CD8-positive, alpha-beta memory T cell (primary cell): ENCODE measurements at regions not wholly inside any gene's neighbourhood (a gene's known extent, or its start where the extent isn't known, plus 50 kb on each side); places are given as distances from the start of the nearest gene placed in this dataset.
"Not testable (repeated sequence)": the region's sequence is repeated elsewhere in the genome, so short reads cannot be mapped to it uniquely, and the experiment has no call there.

Experiments
- CTCF ChIA-PET: fragments of 350-600 bp; sonication (Branson Sonifier 250); formaldehyde crosslinking; loops from one replicate; lab custom pipeline; 2021; ENCODE audit warnings: antibody characterized with exemption; lab: Charles Lee
- POLR2A ChIA-PET: fragments of 350-600 bp; sonication (Branson Sonifier 250); formaldehyde crosslinking; loops from one replicate; lab custom pipeline; 2021; ENCODE audit warnings: antibody characterized with exemption; lab: Charles Lee
- DNase-seq, 5 donors: peaks; one replicate each; pipeline versions ENCODE4 v3.0.0 to v3.0.0-alpha.2; 2020 to 2022; ENCODE audit warnings: mixed read lengths in 1 of 5
- H3K27ac ChIP-seq: one replicate; pipeline ENCODE4 v1.7.0; 2013; ENCODE audit warnings: low read depth, mild to moderate bottlenecking, low read length, moderate library complexity
- H3K27me3 ChIP-seq: 2 replicates; pipeline ENCODE4 v1.7.0; 2013; ENCODE audit warnings: low read length, mild to moderate bottlenecking; ENCODE audit not compliant: insufficient read depth, poor library complexity, severe bottlenecking
- H3K36me3 ChIP-seq: 2 replicates; pipeline ENCODE4 v1.7.0; 2013; ENCODE audit warnings: mild to moderate bottlenecking, low read length, moderate library complexity; ENCODE audit not compliant: insufficient read depth
- H3K4me1 ChIP-seq: 2 replicates; pipeline ENCODE4 v1.7.0; 2013; ENCODE audit warnings: mild to moderate bottlenecking, low read length, moderate library complexity; ENCODE audit not compliant: insufficient read depth
- H3K4me3 ChIP-seq: 2 replicates; pipeline ENCODE4 v1.7.0; 2013; ENCODE audit warnings: mild to moderate bottlenecking, low read length
- H3K9me3 ChIP-seq: 2 replicates; pipeline ENCODE4 v1.7.0; 2013; ENCODE audit warnings: mild to moderate bottlenecking, low read length
- H3K27ac Mint-ChIP-seq, 8 donors: one replicate each; pipeline ENCODE4 v1.8.0; 2020 to 2021; ENCODE audit warnings: mixed read lengths in 8 of 8, mild to moderate bottlenecking in 6 of 8, inconsistent platforms in 3 of 8, moderate library complexity in 3 of 8
- H3K27me3 Mint-ChIP-seq, 2 donors: one replicate each; pipeline ENCODE4 v1.8.0; 2020 to 2021; ENCODE audit warnings: mixed read lengths in 2 of 2, mild to moderate bottlenecking in 1 of 2, moderate library complexity in 1 of 2
- H3K36me3 Mint-ChIP-seq, 3 donors: one replicate each; pipeline ENCODE4 v1.8.0; 2020 to 2021; ENCODE audit warnings: mixed read lengths in 3 of 3, inconsistent platforms in 1 of 3, mild to moderate bottlenecking in 1 of 3
- H3K4me1 Mint-ChIP-seq, 3 donors: one replicate each; pipeline ENCODE4 v1.8.0; 2020 to 2021; ENCODE audit warnings: mixed read lengths in 3 of 3, inconsistent platforms in 1 of 3, mild to moderate bottlenecking in 1 of 3
- H3K4me3 Mint-ChIP-seq, 7 donors: one replicate each; pipeline ENCODE4 v1.8.0; 2020 to 2021; ENCODE audit warnings: mixed read lengths in 7 of 7, mild to moderate bottlenecking in 6 of 7, moderate library complexity in 4 of 7, inconsistent platforms in 2 of 7
- H3K9me3 Mint-ChIP-seq, 5 donors: one replicate each; pipeline ENCODE4 v1.8.0; 2020 to 2022; ENCODE audit warnings: mixed read lengths in 5 of 5, mild to moderate bottlenecking in 3 of 5, moderate library complexity in 2 of 5, inconsistent platforms in 1 of 5

- no peak overlapping the region for H3K4me3 Mint-ChIP-seq
- no peaks in the 10 kb centered on the region for H3K4me1 ChIP-seq
- POLR2A ChIA-PET = no interaction called here
These were observed 97.4 kb downstream of the EMB start for GRCh38 chr5:50343715-50344114.

GRCh38 chr5:50340757-50341156 is 100.3 kb downstream of the EMB start:
- DNase-seq = no peak
- Histone ChIP-seq H3K4me3 (no peak overlapping the region), H3K4me1 (no peaks in the 10 kb centered on the region), H3K9me3 (no peaks in the 10 kb centered on the region), H3K36me3 (no peaks in the 10 kb centered on the region), H3K27ac (no peak overlapping the region), H3K27me3 (no peaks in the 10 kb centered on the region)
- H3K9me3 Mint-ChIP-seq = peaks cover 0 to 3% (median 0%) of the 10 kb centered on the region in 5 donors
- H3K36me3 Mint-ChIP-seq = peaks cover 0 to 11% (median 2%) of the 10 kb centered on the region in 3 donors
- peak overlapping the region in 1 of 8 donors; percentile 33 for H3K27ac Mint-ChIP-seq
- H3K4me1 Mint-ChIP-seq = peaks cover 0 to 7% (median 0%) of the 10 kb centered on the region in 3 donors
- H3K27me3 Mint-ChIP-seq = no peaks in the 10 kb centered on the region
- H3K4me3 Mint-ChIP-seq = no peak overlapping the region
- POLR2A ChIA-PET = no interaction called here
- CTCF ChIA-PET = no interaction called here

More at GRCh38 chr5:50343715-50344114, 97.4 kb downstream of the EMB start:
- DNase-seq = no peak
- CTCF ChIA-PET = no interaction called here
- Histone ChIP-seq H3K36me3 (no peaks in the 10 kb centered on the region), H3K27me3 (no peaks in the 10 kb centered on the region), H3K4me3 (no peak overlapping the region), H3K9me3 (no peaks in the 10 kb centered on the region), H3K27ac (no peak overlapping the region)
- peak overlapping the region in 1 of 8 donors; percentile 67 for H3K27ac Mint-ChIP-seq
- H3K9me3 Mint-ChIP-seq = peaks cover 0 to 4% (median 0%) of the 10 kb centered on the region in 5 donors
- no peaks in the 10 kb centered on the region for H3K27me3 Mint-ChIP-seq
- peaks cover 0 to 7% (median 0%) of the 10 kb centered on the region in 3 donors for H3K4me1 Mint-ChIP-seq
- H3K36me3 Mint-ChIP-seq = peaks cover 0 to 3% (median 0%) of the 10 kb centered on the region in 3 donors

GRCh38 chr5:50330633-50331032 is 110.5 kb downstream of the EMB start:
- H3K27ac ChIP-seq, H3K4me1 ChIP-seq, H3K9me3 ChIP-seq, CTCF ChIA-PET, H3K36me3 ChIP-seq, H3K27me3 ChIP-seq, H3K27me3 Mint-ChIP-seq, POLR2A ChIA-PET, H3K4me3 Mint-ChIP-seq, H3K4me3 ChIP-seq, DNase-seq: not testable (repeated sequence)
- Mint-ChIP-seq H3K27ac (peak overlapping the region in 2 of 8 donors; percentile 51 to 58), H3K9me3 (peaks cover 4 to 37% (median 26%) of the 10 kb centered on the region in 5 donors), H3K4me1 (peaks cover 45 to 61% (median 51%) of the 10 kb centered on the region in 3 donors), H3K36me3 (peaks cover 5 to 51% (median 7%) of the 10 kb centered on the region in 3 donors)

- Histone ChIP-seq H3K27ac (no peak overlapping the region), H3K4me1 (peaks cover 6% of the 10 kb centered on the region), H3K36me3 (no peaks in the 10 kb centered on the region), H3K27me3 (no peaks in the 10 kb centered on the region), H3K4me3 (no peak overlapping the region), H3K9me3 (no peaks in the 10 kb centered on the region)
- Mint-ChIP-seq H3K9me3 (peaks cover 4 to 24% (median 20%) of the 10 kb centered on the region in 5 donors), H3K27me3 (no peaks in the 10 kb centered on the region), H3K4me3 (peak overlapping the region; percentile 32 to 86 (median 67)), H3K27ac (peak overlapping the region; percentile 47 to 94 (median 83)), H3K36me3 (peaks cover 3 to 34% (median 7%) of the 10 kb centered on the region in 3 donors), H3K4me1 (peaks cover 44 to 57% (median 52%) of the 10 kb centered on the region in 3 donors)
- ChIA-PET POLR2A (no interaction called here), CTCF (no interaction called here)
- peak in 1 of 5 donors; percentile 31 for DNase-seq
These were observed 112.8 kb downstream of the EMB start for GRCh38 chr5:50328193-50328729.

DNA sequence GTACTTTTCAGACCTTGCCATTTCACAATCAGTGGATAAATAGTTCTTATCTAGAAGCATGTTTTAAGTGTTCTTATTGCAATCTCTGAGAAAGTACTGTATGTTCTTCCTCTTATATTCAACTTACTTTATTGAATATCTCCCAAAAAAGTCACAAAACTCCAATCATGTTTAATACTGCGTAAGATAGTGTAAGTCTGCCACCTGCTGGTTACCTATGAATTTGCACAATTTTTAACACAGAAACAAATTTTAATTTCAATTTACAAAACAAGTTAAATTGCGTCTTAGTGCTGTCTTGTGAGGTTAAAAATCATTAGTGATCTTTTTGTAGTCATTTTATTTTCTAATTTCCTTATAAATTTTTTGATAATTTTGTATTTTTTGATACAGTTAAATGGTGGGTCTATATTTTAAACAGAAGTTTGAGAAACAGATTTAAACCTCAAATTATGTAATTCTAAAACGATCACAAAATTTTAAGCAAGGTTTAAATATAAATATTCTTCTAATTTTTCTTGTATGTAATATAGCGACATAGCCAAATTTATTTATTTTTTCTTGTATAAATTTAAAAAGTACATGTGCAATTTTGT is 115.8 kb downstream of the EMB start:
- Mint-ChIP-seq H3K4me3 (no peak overlapping the region), H3K27ac (no peak overlapping the region), H3K36me3 (peaks cover 0 to 13% (median 2%) of the 10 kb centered on the region in 3 donors), H3K4me1 (peaks cover 27 to 31% (median 31%) of the 10 kb centered on the region in 3 donors), H3K27me3 (no peaks in the 10 kb centered on the region), H3K9me3 (peaks cover 0 to 2% (median 0%) of the 10 kb centered on the region in 5 donors)
- POLR2A ChIA-PET = no interaction called here
- Histone ChIP-seq H3K27ac (no peak overlapping the region), H3K9me3 (no peaks in the 10 kb centered on the region), H3K27me3 (no peaks in the 10 kb centered on the region), H3K36me3 (no peaks in the 10 kb centered on the region), H3K4me3 (no peak overlapping the region), H3K4me1 (peaks cover 6% of the 10 kb centered on the region)
- CTCF ChIA-PET = no interaction called here
- DNase-seq = peak in 2 of 5 donors; percentile 14 to 16

DNA sequence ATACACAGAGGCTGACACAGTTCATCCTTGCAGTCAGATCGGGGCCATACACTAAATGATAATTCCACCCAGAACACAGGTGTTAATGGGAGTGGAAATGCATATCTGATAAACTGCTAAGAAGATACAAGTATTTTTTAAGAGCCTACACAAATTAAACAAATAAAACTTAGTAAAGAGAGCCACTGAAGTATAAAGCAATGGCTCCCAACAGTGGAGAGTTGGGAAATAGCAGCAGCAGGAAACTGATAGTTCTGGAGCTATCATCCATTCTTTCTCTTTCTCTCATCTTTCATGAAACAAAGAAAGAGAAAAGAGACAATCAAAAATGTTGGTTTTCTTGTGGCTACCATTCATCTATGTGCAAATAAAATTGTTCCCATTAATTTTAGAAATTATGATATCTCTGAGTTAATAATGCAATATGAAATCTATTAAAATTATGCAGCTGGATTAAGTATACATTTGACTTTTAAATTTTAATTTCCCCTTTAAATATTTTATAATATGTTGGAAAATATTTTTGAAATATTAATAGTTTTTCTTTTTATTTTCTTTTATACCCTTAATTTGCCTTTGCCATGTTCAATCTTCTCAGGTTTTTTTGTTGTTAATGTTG is 120.8 kb downstream of the EMB start:
- ChIA-PET CTCF (no interaction called here), POLR2A (no interaction called here)
- Histone ChIP-seq H3K4me3 (no peak overlapping the region), H3K4me1 (no peaks in the 10 kb centered on the region), H3K36me3 (no peaks in the 10 kb centered on the region), H3K9me3 (no peaks in the 10 kb centered on the region), H3K27me3 (no peaks in the 10 kb centered on the region), H3K27ac (no peak overlapping the region)
- DNase-seq = no peak
- Mint-ChIP-seq H3K4me1 (peaks cover 0 to 4% (median 2%) of the 10 kb centered on the region in 3 donors), H3K36me3 (peaks cover 0 to 17% (median 3%) of the 10 kb centered on the region in 3 donors), H3K4me3 (no peak overlapping the region), H3K9me3 (no peaks in the 10 kb centered on the region), H3K27ac (no peak overlapping the region), H3K27me3 (no peaks in the 10 kb centered on the region)

DNA sequence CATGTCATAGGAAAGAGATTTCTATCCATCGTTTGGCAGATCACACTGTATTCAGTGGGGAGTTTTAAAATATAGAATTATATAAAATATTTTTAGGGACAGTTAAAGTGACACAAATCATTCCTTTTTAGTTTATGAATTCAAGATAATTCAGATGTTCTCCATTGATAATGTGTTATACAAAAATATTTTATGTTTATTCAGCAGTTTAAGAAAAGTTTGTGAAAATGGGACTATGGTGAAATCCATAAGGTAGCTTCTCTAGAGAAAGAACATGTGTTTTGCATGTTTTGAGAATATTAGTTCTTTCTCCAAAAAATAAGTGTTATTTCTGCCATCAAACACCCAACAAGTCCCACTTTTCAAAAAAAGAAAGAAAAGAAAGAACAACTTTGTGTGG is 122.9 kb downstream of the EMB start:
- Mint-ChIP-seq H3K4me1 (peaks cover 0 to 2% (median 0%) of the 10 kb centered on the region in 3 donors), H3K27me3 (no peaks in the 10 kb centered on the region), H3K4me3 (no peak overlapping the region), H3K27ac (no peak overlapping the region), H3K36me3 (peaks cover 0 to 14% (median 3%) of the 10 kb centered on the region in 3 donors), H3K9me3 (no peaks in the 10 kb centered on the region)
- H3K27me3 ChIP-seq = no peaks in the 10 kb centered on the region
- no peak for DNase-seq
- H3K36me3 ChIP-seq = no peaks in the 10 kb centered on the region
- ChIA-PET POLR2A (no interaction called here), CTCF (no interaction called here)
- no peak overlapping the region for H3K4me3 ChIP-seq
- H3K9me3 ChIP-seq = no peaks in the 10 kb centered on the region
- H3K27ac ChIP-seq = no peak overlapping the region
- H3K4me1 ChIP-seq = no peaks in the 10 kb centered on the region

DNA sequence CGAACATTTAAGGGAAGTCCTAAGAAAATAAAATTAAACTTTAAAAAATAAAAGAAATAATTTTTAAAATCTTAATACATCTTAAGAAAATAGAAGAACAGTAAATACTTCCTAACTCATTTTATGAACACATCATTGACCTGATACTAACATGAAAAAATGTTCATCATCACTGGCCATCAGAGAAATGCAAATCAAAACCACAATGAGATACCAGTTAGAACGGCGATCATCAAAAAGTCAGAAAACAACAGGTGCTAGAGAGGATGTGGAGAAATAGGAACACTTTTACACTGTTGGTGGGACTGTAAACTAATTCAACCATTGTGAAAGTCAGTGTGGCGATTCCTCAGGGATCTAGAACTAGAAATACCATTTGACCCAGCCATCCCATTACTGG is 134.6 kb downstream of the EMB start:
- H3K36me3 ChIP-seq, H3K4me1 ChIP-seq, H3K27ac Mint-ChIP-seq, H3K27me3 Mint-ChIP-seq, H3K4me1 Mint-ChIP-seq, H3K9me3 ChIP-seq, POLR2A ChIA-PET, H3K4me3 ChIP-seq, H3K27me3 ChIP-seq, H3K27ac ChIP-seq, H3K4me3 Mint-ChIP-seq, DNase-seq, CTCF ChIA-PET: not testable (repeated sequence)
- Mint-ChIP-seq H3K9me3 (peaks cover 6 to 27% (median 13%) of the 10 kb centered on the region in 5 donors), H3K36me3 (peaks cover 0 to 23% (median 0%) of the 10 kb centered on the region in 3 donors)
